ENCODE measurements at regions not wholly inside any gene's neighbourhood (a gene's known extent, or its start where the extent isn't known, plus 50 kb on each side); places are given as distances from the start of the nearest gene placed in this dataset.

DNA sequence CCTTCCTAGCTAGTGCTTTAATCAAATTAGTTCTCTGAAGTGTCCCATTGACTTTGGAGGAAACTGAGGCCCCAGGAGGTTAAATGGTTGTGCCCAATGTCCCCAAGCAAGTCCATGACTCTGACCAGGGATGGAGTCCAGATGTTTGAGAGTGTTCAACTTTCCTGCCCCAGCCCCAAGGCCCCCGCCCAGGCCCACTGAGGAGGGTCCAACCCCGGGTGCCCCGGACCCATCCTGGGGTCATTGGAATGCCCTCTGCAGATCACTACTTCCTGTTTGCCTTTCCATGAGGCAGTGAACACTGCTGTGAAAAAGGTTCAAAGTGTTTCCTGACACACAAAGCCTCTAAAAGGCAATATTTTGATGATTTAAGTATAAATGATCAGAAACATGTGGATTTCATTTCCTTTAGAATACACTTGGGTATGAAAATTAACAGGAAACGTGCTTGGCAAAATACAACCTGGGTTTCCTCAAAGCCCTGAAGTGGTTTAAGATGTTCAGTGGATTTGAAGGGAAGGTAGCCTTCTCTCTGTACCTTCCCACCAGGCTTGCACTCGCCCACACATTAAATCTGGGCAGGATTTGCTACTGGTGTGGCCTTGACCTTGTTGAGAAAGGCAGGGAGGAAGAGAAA, 335.7 kb downstream of the TSHZ3 start:
- Histone ChIP-seq H3K27me3 (no peaks in the 10 kb centered on the region), H3K36me3 (no peaks in the 10 kb centered on the region), H3K9me3 (peaks cover 0 to 3% (median 0%) of the 10 kb centered on the region in 4 donors), H3K27ac (no peak overlapping the region), H3K4me1 (peaks cover 0 to 5% (median 0%) of the 10 kb centered on the region in 4 donors), H3K4me3 (no peak overlapping the region)
- no peak for DNase-seq (ENCODE audit: low spot score in 2 of 2)
- 29 to 50% methylated on average over 5 of the region's 5 CpGs for WGBS, 2 donors
- no peak for TF ChIP-seq EP300 (IDR thresholded peaks at IDR 0.05)
- no peak for TF ChIP-seq CTCF (IDR thresholded peaks at IDR 0.05)
- no peak for TF ChIP-seq POLR2A (IDR thresholded peaks at IDR 0.05)

- Histone ChIP-seq H3K9me3 (no peaks in the 10 kb centered on the region), H3K4me3 (no peak overlapping the region), H3K36me3 (no peaks in the 10 kb centered on the region), H3K27me3 (no peaks in the 10 kb centered on the region), H3K4me1 (no peaks in the 10 kb centered on the region), H3K27ac (no peak overlapping the region)
- no peak for DNase-seq (ENCODE audit: low spot score in 2 of 2)
- WGBS, 2 donors, result 78 to 80% methylated on average over 12 of the region's 12 CpGs
- TF ChIP-seq CTCF (IDR thresholded peaks at IDR 0.05) (no peak), POLR2A (IDR thresholded peaks at IDR 0.05) (no peak), EP300 (IDR thresholded peaks at IDR 0.05) (no peak)
Measured at GRCh38 chr19:31002518-31003244, 346.6 kb downstream of the TSHZ3 start.

- no peak overlapping the region for H3K27ac ChIP-seq
- H3K9me3 ChIP-seq, result no peaks in the 10 kb centered on the region
- no peaks in the 10 kb centered on the region for H3K4me1 ChIP-seq
- WGBS, 2 donors, result 78% methylated on average over 11 of the region's 11 CpGs
- no peak for DNase-seq (ENCODE audit: low spot score in 2 of 2)
- no peak overlapping the region for H3K4me3 ChIP-seq
- TF ChIP-seq CTCF (IDR thresholded peaks at IDR 0.05) (no peak), POLR2A (IDR thresholded peaks at IDR 0.05) (no peak), EP300 (IDR thresholded peaks at IDR 0.05) (no peak)
- H3K36me3 ChIP-seq, result no peaks in the 10 kb centered on the region
- H3K27me3 ChIP-seq, result no peaks in the 10 kb centered on the region
Measured at GRCh38 chr19:31001991-31002390, 347.2 kb downstream of the TSHZ3 start.

- H3K27me3 ChIP-seq, result no peaks in the 10 kb centered on the region
- H3K9me3 ChIP-seq, result no peaks in the 10 kb centered on the region
- no peak for TF ChIP-seq CTCF (IDR thresholded peaks at IDR 0.05)
- TF ChIP-seq POLR2A (IDR thresholded peaks at IDR 0.05), result no peak
- TF ChIP-seq EP300 (IDR thresholded peaks at IDR 0.05), result no peak
- 77 to 89% methylated on average over 2 of the region's 2 CpGs for WGBS, 2 donors
- H3K4me3 ChIP-seq, result no peak overlapping the region
- no peak overlapping the region for H3K27ac ChIP-seq
- no peaks in the 10 kb centered on the region for H3K4me1 ChIP-seq
- DNase-seq (ENCODE audit: low spot score in 2 of 2), result no peak
- H3K36me3 ChIP-seq, result no peaks in the 10 kb centered on the region
Measured at GRCh38 chr19:31000913-31001312, 348.3 kb downstream of the TSHZ3 start.

- H3K4me1 ChIP-seq, result no peaks in the 10 kb centered on the region
- H3K4me3 ChIP-seq, result no peak overlapping the region
- no peaks in the 10 kb centered on the region for H3K36me3 ChIP-seq
- no peaks in the 10 kb centered on the region for H3K9me3 ChIP-seq
- DNase-seq (ENCODE audit: low spot score in 2 of 2), result no peak
- no peak overlapping the region for H3K27ac ChIP-seq
- TF ChIP-seq EP300 (IDR thresholded peaks at IDR 0.05) (no peak), CTCF (IDR thresholded peaks at IDR 0.05) (no peak), POLR2A (IDR thresholded peaks at IDR 0.05) (no peak)
- WGBS, 2 donors, result 44 to 61% methylated on average over 2 of the region's 2 CpGs
- no peaks in the 10 kb centered on the region for H3K27me3 ChIP-seq
Measured at GRCh38 chr19:30999726-31000125, 349.5 kb downstream of the TSHZ3 start.

Measured in tibial nerve (tissue), 4 donors.